HEK293T (cell line): ENCODE measurements at regions not wholly inside any gene's neighbourhood (a gene's known extent, or its start where the extent isn't known, plus 50 kb on each side); places are given as distances from the start of the nearest gene placed in this dataset.

Source experiments
- CTCF ChIA-PET: fragments of 350-600 bp; formaldehyde crosslinking; extraction: SDS; loops from one replicate; lab custom pipeline; 2021; ENCODE audit warnings: antibody characterized with exemption, inconsistent platforms; lab: Yijun Ruan, JAX
- POLR2A ChIA-PET: fragments of 350-600 bp; formaldehyde crosslinking; extraction: SDS; loops from one replicate; lab custom pipeline; 2020; ENCODE audit warnings: antibody characterized with exemption, inconsistent platforms; lab: Yijun Ruan, JAX
- DNase-seq: peaks from one replicate; pipeline ENCODE4 v3.0.0; 2012; ENCODE audit warnings: mixed read lengths; ENCODE audit errors: extremely low spot score
- ARNT ChIP-seq: fragments of 450-650 bp; IDR thresholded peaks from 2 replicates; pipeline ENCODE4 v1.6.1; 2017; ENCODE audit warnings: mild to moderate bottlenecking
- BHLHE40 ChIP-seq: fragments of 450-650 bp; IDR thresholded peaks from 2 replicates; pipeline ENCODE4 v1.6.1; 2016; ENCODE audit warnings: mild to moderate bottlenecking, moderate library complexity, borderline replicate concordance
- CTBP1 ChIP-seq: fragments of 450-650 bp; IDR thresholded peaks from 2 replicates; pipeline ENCODE4 v1.6.1; 2016; ENCODE audit warnings: borderline replicate concordance
- ELF4 ChIP-seq: fragments of 450-650 bp; IDR thresholded peaks from 2 replicates; pipeline ENCODE4 v1.6.1; 2017; ENCODE audit warnings: antibody characterized with exemption
- FOXA1 ChIP-seq: fragments of 450-650 bp; IDR thresholded peaks from 2 replicates; pipeline ENCODE4 v1.6.1; 2016; ENCODE audit warnings: mild to moderate bottlenecking
- FOXK2 ChIP-seq: fragments of 450-650 bp; IDR thresholded peaks from 2 replicates; pipeline ENCODE4 v1.6.1; 2016; ENCODE audit warnings: mild to moderate bottlenecking
- FOXM1 ChIP-seq: fragments of 450-650 bp; IDR thresholded peaks from 2 replicates; pipeline ENCODE4 v1.6.1; 2017; ENCODE audit warnings: mild to moderate bottlenecking, borderline replicate concordance
- HDGF ChIP-seq: fragments of 450-650 bp; IDR thresholded peaks from 2 replicates; pipeline ENCODE4 v1.6.1; 2017; ENCODE audit warnings: antibody characterized with exemption, borderline replicate concordance
- L3MBTL2 ChIP-seq: fragments of 450-650 bp; conservative IDR thresholded peaks from 2 replicates; pipeline ENCODE4 v1.6.1; 2016; ENCODE audit warnings: mild to moderate bottlenecking
- LEF1 ChIP-seq: fragments of 450-650 bp; IDR thresholded peaks from 2 replicates; pipeline ENCODE4 v1.6.1; 2017; ENCODE audit warnings: mild to moderate bottlenecking, borderline replicate concordance
- NFRKB ChIP-seq: fragments of 450-650 bp; IDR thresholded peaks from 2 replicates; pipeline ENCODE4 v1.6.1; 2016; ENCODE audit warnings: mild to moderate bottlenecking, moderate library complexity
- SP1 ChIP-seq: fragments of 450-650 bp; IDR thresholded peaks from 2 replicates; pipeline ENCODE4 v1.6.1; 2017
- SUZ12 ChIP-seq: fragments of 450-650 bp; IDR thresholded peaks from 2 replicates; pipeline ENCODE4 v1.6.1; 2016; ENCODE audit warnings: mild to moderate bottlenecking
- TARDBP ChIP-seq: fragments of 450-650 bp; IDR thresholded peaks from 2 replicates; pipeline ENCODE4 v1.6.1; 2016
- ZNF384 ChIP-seq: fragments of 450-650 bp; IDR thresholded peaks from 2 replicates; pipeline ENCODE4 v1.6.1; 2016
- TF ChIP-seq, protein P1 (sequence below): fragments of 450-650 bp; IDR thresholded peaks from 2 replicates; pipeline ENCODE4 v1.6.1; 2016

GRCh38 chr10:131435760-131436457, 124.4 kb upstream of the TCERG1L start:
- no peak for TF ChIP-seq NFRKB
- no peak for TF ChIP-seq FOXM1
- TF ChIP-seq, protein P1, sequence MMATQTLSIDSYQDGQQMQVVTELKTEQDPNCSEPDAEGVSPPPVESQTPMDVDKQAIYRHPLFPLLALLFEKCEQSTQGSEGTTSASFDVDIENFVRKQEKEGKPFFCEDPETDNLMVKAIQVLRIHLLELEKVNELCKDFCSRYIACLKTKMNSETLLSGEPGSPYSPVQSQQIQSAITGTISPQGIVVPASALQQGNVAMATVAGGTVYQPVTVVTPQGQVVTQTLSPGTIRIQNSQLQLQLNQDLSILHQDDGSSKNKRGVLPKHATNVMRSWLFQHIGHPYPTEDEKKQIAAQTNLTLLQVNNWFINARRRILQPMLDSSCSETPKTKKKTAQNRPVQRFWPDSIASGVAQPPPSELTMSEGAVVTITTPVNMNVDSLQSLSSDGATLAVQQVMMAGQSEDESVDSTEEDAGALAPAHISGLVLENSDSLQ: no peak
- TF ChIP-seq SUZ12: no peak
- no peak for TF ChIP-seq BHLHE40
- no peak for TF ChIP-seq ZNF384
- TF ChIP-seq SP1: no peak
- TF ChIP-seq HDGF: no peak
- no peak for DNase-seq
- ChIA-PET POLR2A (no interaction called here), CTCF (no interaction called here)

- CTCF ChIA-PET: no interaction called here
Measured at GRCh38 chr10:131436458-131436857, 124.9 kb upstream of the TCERG1L start.

DNA sequence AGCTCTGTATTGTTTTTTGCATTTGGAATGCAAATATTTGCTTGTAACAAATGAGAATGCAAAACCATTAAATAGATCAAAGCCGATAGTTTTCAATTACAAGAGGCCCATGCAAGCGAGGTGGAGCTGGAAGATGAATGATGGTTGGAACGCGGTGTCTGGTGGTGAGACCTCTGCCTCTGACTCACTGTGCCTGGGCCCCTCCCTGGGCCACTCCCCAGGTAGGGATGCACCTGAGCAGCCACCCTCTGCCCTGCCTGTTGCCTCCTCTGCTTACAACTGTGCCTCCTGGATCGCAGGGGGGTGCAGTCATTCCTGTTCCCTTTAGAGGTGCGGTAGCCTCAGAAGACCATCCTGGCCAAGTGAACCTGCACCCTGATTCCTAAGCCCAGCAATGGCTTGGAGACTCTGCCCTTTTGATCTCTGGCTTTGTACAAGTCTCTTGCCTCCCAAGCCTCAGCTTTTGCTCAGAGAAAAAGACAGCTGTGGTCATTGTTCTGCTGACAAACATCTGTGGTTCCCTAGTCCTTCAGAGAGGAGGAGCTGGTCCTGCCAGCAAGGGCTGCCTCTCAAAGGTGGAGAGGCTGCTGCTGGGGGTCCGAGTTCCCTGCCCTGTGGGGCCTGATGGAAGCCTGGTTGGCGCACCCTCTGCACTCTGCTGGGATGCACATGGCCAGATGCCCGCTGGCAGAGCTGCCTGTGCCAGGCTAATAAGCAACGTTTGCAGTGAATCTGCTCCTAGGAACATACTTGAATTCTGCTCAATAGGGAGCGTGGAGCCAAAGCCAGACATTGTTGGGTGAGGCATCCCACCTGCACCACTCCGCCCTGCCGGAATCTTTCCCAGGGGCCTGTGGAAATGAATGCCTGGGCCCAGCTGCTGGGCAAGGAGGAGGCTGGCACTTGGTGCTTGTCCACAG, 126.3 kb upstream of the TCERG1L start:
- POLR2A ChIA-PET: no interaction called here
- DNase-seq: no peak
- no peak for TF ChIP-seq FOXM1
- TF ChIP-seq SP1: no peak
- no peak for TF ChIP-seq SUZ12
- no peak for TF ChIP-seq ZNF384
- no peak for TF ChIP-seq TARDBP
- TF ChIP-seq HDGF: no peak
- TF ChIP-seq FOXK2: no peak
- TF ChIP-seq ARNT: no peak
- CTCF ChIA-PET: no interaction called here

More at GRCh38 chr10:131436458-131436857, 124.9 kb upstream of the TCERG1L start:
- DNase-seq: no peak
- TF ChIP-seq CTBP1 (no peak), HDGF (no peak), ELF4 (no peak), ZNF384 (no peak), FOXA1 (no peak), SP1 (no peak), L3MBTL2 (no peak), FOXK2 (no peak), ARNT (no peak), LEF1 (no peak), BHLHE40 (no peak), TARDBP (no peak), FOXM1 (no peak), SUZ12 (no peak), NFRKB (no peak)
- TF ChIP-seq, protein P1: no peak
- POLR2A ChIA-PET: no interaction called here

DNA sequence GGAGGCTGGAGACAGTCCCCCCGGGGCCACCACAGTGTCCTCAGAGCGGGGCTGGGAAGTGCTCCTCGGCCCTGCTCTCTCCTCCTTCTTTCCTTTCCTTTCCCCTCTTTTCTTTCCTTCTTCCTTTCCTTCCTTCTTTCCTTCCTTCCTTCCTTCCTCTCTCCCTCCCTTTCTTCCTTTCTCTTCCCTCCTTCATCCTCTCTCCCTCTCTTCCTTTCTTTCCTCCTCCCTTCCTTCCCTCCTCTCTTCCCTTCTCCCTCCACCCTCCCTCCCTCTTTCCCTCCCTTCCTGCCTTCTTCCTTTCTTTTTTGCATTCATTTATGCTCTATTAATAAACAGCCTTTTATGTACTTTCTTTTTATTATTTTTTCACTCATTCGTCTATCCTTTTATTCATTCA, 127.1 kb upstream of the TCERG1L start:
- ChIA-PET CTCF (no interaction called here), POLR2A (no interaction called here)
- TF ChIP-seq HDGF (no peak), L3MBTL2 (no peak), SUZ12 (no peak), ARNT (no peak), ZNF384 (no peak), SP1 (no peak), BHLHE40 (no peak), FOXK2 (no peak), NFRKB (no peak), FOXM1 (no peak), TARDBP (no peak), CTBP1 (no peak), LEF1 (no peak), ELF4 (no peak), FOXA1 (no peak)
- TF ChIP-seq, protein P1: no peak
- DNase-seq: no peak

DNA sequence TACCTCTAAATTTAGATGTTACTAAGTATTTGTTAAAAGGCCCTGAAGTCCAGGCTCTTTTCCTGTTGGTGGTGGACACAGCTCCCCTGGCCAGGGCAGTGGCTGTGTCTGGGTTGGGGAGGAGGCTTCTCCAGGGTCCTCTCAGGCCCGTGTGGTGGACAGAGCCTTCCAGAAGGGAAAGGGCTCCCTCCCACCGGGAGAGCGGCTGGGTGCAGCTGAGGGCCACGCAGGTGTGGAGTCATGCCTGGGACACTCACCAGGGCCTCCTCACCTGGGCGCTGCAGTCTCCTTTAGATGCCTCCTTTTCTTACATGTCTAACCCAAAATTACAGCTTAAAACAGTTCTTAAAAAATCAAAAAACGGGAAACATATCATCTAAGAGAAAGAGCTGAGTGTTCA, 128.2 kb upstream of the TCERG1L start:
- no peak for DNase-seq
- ChIA-PET POLR2A (no interaction called here), CTCF (interaction anchor here (2.4 kb wide), 1 partner anchor 14 kb away, joined by 6 read pairs; no protein-coding TSS in a partner anchor)
- TF ChIP-seq CTBP1: no peak
- no peak for TF ChIP-seq SP1
- no peak for TF ChIP-seq HDGF
- no peak for TF ChIP-seq ARNT
- TF ChIP-seq TARDBP: no peak
- TF ChIP-seq FOXK2: no peak
- TF ChIP-seq FOXA1: no peak
- TF ChIP-seq ELF4: no peak
- TF ChIP-seq L3MBTL2: no peak
- no peak for TF ChIP-seq LEF1
- TF ChIP-seq FOXM1: no peak
- TF ChIP-seq BHLHE40: no peak
- TF ChIP-seq ZNF384: no peak
